OCI-LY7 (cell line): ENCODE measurements at regions not wholly inside any gene's neighbourhood (a gene's known extent, or its start where the extent isn't known, plus 50 kb on each side); places are given as distances from the start of the nearest gene placed in this dataset.

Experiments
- CTCF ChIP-seq: fragments of 200-600 bp; sonication (generic); conservative IDR thresholded peaks from 2 replicates; pipeline ENCODE4 v1.5.1; 2014; ENCODE audit warnings: mild to moderate bottlenecking, antibody characterized with exemption, low read length, moderate library complexity, mixed read lengths
- EZH2phosphoT487 ChIP-seq: fragments of 200-600 bp; sonication (generic); IDR thresholded peaks from 2 replicates; pipeline ENCODE4 v1.6.1; 2018; ENCODE audit warnings: low read depth, borderline replicate concordance, mild to moderate bottlenecking, mixed run types, antibody characterized with exemption, low read length, moderate library complexity, mixed read lengths

- TF ChIP-seq CTCF (no peak), EZH2phosphoT487 (no peak)
These were observed 200.2 kb downstream of the OSR1 start for GRCh38 chr2:19158211-19158610.
